K562 (cell line): ENCODE measurements at regions not wholly inside any gene's neighbourhood (a gene's known extent, or its start where the extent isn't known, plus 50 kb on each side); places are given as distances from the start of the nearest gene placed in this dataset.

Experiments used
- DDX20 ChIP-seq: fragments of 450-650 bp; IDR thresholded peaks from 2 replicates; pipeline ENCODE4 v1.6.1; 2016; ENCODE audit warnings: missing genetic modification characterization, low read depth, mild to moderate bottlenecking, missing compliant biosample characterization, moderate library complexity
- EP300 ChIP-seq: IDR thresholded peaks from 2 replicates; pipeline ENCODE4 v1.6.1; 2012; ENCODE audit warnings: low read length, improper control_type of control experiment
- NFIC ChIP-seq: fragments of 450-650 bp; IDR thresholded peaks from 2 replicates; pipeline ENCODE4 v1.6.1; 2017; ENCODE audit warnings: mild to moderate bottlenecking, inconsistent platforms
- ZNF143 ChIP-seq: sonication (generic); formaldehyde crosslinking; IDR thresholded peaks from 2 replicates; pipeline ENCODE4 v1.9.0; 2022; ENCODE audit warnings: mild to moderate bottlenecking, missing genetic modification reagents
- TF ChIP-seq, protein P1 (sequence below): sonication (generic); formaldehyde crosslinking; IDR thresholded peaks from 2 replicates; pipeline ENCODE4 v1.9.0; 2022; ENCODE audit warnings: mild to moderate bottlenecking, missing genetic modification reagents

DNA sequence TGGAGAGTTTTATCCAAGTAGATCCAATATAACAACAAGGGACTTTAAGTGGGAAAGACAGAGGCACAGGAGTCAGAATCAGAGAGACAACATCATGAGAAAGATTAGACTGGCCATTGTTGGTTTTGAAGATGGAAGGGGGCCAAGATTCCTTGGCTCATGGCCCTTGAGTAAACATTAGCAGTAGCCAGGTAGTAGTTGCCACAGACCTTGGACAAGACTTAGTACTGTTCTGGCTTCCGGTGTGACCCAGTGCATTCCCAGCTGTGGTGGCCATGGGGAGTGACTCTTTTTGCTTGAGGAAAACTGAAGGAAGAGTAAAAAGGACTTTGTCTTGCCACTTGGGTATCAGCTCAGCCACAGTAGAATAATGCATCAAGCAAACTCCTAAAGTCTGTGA lies 462.2 kb upstream of the CPXCR1 start:
- TF ChIP-seq EP300 (no peak), ZNF143 (CRISPR knock-in tag) (no peak), DDX20 (no peak), NFIC (no peak)
- TF ChIP-seq, protein P1, sequence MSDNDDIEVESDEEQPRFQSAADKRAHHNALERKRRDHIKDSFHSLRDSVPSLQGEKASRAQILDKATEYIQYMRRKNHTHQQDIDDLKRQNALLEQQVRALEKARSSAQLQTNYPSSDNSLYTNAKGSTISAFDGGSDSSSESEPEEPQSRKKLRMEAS = no peak
